GM12878 (cell line): ENCODE measurements at regions not wholly inside any gene's neighbourhood (a gene's known extent, or its start where the extent isn't known, plus 50 kb on each side); places are given as distances from the start of the nearest gene placed in this dataset.

Experiments
- ATF3 ChIP-seq: IDR thresholded peaks from 2 replicates; pipeline ENCODE4 v1.6.1; 2011; ENCODE audit warnings: low read depth, mild to moderate bottlenecking, low read length, moderate library complexity, borderline replicate concordance; ENCODE audit errors: extremely low read depth
- BCL3 ChIP-seq: IDR thresholded peaks from 2 replicates; pipeline ENCODE4 v1.6.1; 2011; ENCODE audit warnings: borderline replicate concordance, low read depth, mild to moderate bottlenecking, moderate library complexity, low read length; ENCODE audit not compliant: insufficient read depth, poor library complexity, severe bottlenecking
- CTCF ChIP-seq, 3 experiments: IDR thresholded peaks in 2 of 3; conservative IDR thresholded peaks in 1 of 3; 2 replicates each; pipeline ENCODE4 v1.5.1; 2011; ENCODE audit warnings: low read depth in 3 of 3, low read length in 3 of 3, mild to moderate bottlenecking in 3 of 3, control low read depth in 2 of 3, moderate library complexity in 2 of 3, inconsistent platforms in 1 of 3, mixed read lengths in 1 of 3; ENCODE audit not compliant: control insufficient read depth in 2 of 3, insufficient read depth in 1 of 3; ENCODE audit errors: extremely low read depth in 1 of 3
- EZH2 ChIP-seq: IDR thresholded peaks from 2 replicates; pipeline ENCODE4 v1.6.1; 2012; ENCODE audit warnings: low read depth, mild to moderate bottlenecking, control low read depth, inconsistent platforms, low read length, borderline replicate concordance; ENCODE audit not compliant: control insufficient read depth
- FOXK2 ChIP-seq: fragments of 450-650 bp; IDR thresholded peaks from 2 replicates; pipeline ENCODE4 v1.6.1; 2017; ENCODE audit warnings: mild to moderate bottlenecking, moderate library complexity
- SMAD1 ChIP-seq: fragments of 450-650 bp; IDR thresholded peaks from 2 replicates; pipeline ENCODE4 v1.6.1; 2018; ENCODE audit warnings: mild to moderate bottlenecking, low read depth; ENCODE audit not compliant: partially characterized antibody

- no peak for TF ChIP-seq CTCF (IDR thresholded peaks at IDR 0.05 in 2 of 3, conservative IDR thresholded peaks at IDR 0.05 in 1 of 3; ENCODE audit: control insufficient read depth in 2 of 3, extremely low read depth in 1 of 3, insufficient read depth in 1 of 3, low read depth in 3 of 3, low read length in 3 of 3)
- no peak for TF ChIP-seq BCL3
- TF ChIP-seq ATF3: no peak
- no peak for TF ChIP-seq EZH2
- TF ChIP-seq SMAD1: no peak
- no peak for TF ChIP-seq FOXK2
These were observed 160.3 kb downstream of the CXXC4 start for GRCh38 chr4:104334410-104334809.
